ENCODE measurements at regions not wholly inside any gene's neighbourhood (a gene's known extent, or its start where the extent isn't known, plus 50 kb on each side); places are given as distances from the start of the nearest gene placed in this dataset.
"Not testable (repeated sequence)": the region's sequence is repeated elsewhere in the genome, so short reads cannot be mapped to it uniquely, and the experiment has no call there.

DNA sequence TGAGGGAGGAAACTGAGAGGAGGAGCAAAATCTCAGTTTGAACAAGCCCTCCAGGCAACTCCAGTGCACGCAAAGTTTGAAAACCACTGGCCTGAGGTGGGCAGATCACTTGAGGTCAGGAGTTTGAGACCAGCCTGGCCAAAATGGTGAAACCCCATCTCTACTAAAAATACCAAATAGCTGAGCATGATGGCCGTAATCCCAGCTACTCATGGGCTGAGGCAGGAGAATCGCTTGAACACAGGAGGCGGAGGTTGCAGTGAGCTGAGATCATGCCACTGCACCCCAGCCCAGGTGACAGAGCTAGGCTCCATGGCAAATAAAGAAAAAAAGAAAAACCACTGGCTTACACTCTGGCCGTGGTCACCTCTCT, 51.9 kb upstream of the SLC1A4 start:
- DNase-seq; intact Hi-C loops (cut with DNase I); ATAC-seq (ENCODE audit: poor library complexity): not testable (repeated sequence)

- intact Hi-C loops (cut with DNase I), result no loop called here
- ATAC-seq (ENCODE audit: poor library complexity) (peak; percentile 84), DNase-seq (peak; percentile 67)
Measured at GRCh38 chr2:64937687-64938491, 51.3 kb upstream of the SLC1A4 start.

DNA sequence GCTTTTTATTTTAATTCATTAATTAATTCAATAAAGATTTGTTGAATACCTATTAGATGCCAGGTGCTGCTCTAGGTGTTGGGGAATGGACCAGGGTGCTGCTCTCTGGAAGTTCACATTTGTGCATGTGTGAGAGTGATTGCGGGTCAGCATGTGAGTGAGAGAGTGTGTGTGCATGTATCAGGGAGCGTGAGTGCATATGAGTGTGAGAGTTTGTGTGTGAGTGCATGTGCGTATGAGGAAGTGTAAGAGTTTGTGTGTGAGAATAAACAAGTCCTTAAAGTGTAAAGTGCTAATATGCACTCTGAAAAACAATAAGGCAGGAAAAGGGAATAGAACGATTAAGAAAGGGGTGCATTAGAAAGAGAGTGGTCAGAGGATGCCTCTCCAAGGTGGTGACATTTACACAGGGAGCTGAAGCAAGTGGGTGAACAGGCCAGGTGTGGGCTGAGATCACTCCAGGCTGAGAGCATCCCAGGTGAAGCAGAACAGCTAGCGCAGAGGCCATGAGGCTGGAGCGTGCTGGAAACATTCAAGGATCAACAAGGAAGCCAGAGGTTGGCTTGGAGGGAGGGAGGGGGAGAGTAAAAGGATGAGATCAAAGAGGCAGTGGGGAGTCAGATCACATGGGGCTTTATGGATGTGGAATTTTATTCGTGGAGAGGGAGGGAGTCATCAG, 50.5 kb upstream of the SLC1A4 start:
- ATAC-seq (ENCODE audit: poor library complexity) (no peak), DNase-seq (no peak)
- intact Hi-C loops (cut with DNase I), result no loop called here

GRCh38 chr2:64939332-64939917, 49.8 kb upstream of the SLC1A4 start:
- no peak for ATAC-seq (ENCODE audit: poor library complexity)
- intact Hi-C loops (cut with DNase I), result no loop called here
- DNase-seq, result no peak

Measured in Right ventricle myocardium superior (tissue), 1 donor.